ENCODE measurements at regions not wholly inside any gene's neighbourhood (a gene's known extent, or its start where the extent isn't known, plus 50 kb on each side); places are given as distances from the start of the nearest gene placed in this dataset.

GRCh38 chrX:142149919-142150318, 55.2 kb downstream of the MAGEC2 start:
- no peak for DNase-seq (ENCODE audit: low spot score)

GRCh38 chrX:142134533-142134932, 70.6 kb downstream of the MAGEC2 start:
- no peak for DNase-seq (ENCODE audit: low spot score)

DNA sequence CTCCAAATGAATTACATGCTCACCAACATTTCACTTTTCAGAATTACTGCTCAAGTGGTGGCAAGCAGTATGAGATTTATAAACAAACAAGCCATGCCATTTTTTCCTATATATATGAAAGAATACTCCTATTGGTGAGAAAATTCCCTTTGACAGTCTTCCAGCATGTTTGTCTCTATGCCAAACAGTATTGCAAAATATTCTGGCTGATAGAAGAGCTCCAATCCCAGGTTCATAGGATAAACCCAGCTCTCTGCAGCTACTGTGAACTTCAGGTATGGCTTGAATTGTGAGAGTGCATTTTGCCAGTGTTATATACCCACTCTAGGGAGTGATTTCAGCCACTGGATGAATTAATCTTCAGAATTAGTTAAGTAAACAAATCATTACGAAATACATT, 108.8 kb downstream of the MAGEC2 start:
- DNase-seq (ENCODE audit: low spot score): peak; percentile 7

GRCh38 chrX:142095651-142096245, 109.3 kb downstream of the MAGEC2 start:
- DNase-seq (ENCODE audit: low spot score): peak; percentile 42

DNA sequence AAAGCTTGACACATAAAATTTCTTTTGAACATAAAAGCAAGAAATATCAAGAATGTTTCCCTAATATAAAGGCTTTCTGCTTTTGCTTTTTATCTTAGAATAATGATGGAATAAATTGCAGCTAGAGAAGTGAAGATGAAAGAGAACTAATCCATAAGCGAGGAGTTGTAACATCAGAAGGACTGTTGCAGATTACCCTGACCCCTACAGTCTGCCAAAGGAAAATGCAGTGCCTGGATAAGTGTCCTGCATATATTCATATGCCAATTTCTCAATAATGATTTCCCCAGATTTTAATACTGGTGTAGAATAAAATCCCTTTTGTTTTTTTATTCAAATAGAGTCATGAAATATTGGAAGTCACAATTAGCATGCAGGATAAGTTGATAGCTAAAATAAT, 115.9 kb downstream of the MAGEC2 start:
- peak; percentile 10 for DNase-seq (ENCODE audit: low spot score)

DNA sequence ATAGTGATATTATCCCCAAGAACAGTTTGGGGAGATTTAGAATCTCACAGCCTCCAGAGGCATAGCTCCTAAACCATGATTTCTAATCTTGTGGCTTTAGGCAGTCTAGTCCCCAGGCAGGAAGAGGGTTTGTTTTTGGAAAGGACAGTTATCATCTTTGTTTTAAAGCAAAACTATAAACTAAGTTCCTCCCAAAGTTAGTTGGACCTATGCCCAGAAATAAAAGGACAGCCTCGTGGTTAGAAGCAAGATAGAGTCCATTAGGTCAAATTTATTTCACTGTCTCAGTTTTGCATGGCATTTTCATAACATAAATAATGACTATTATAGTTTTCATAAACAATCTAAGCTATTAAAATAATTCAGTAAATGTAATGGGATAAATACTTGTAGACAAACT, 120.5 kb downstream of the MAGEC2 start:
- peak; percentile 14 for DNase-seq (ENCODE audit: low spot score)

DNA sequence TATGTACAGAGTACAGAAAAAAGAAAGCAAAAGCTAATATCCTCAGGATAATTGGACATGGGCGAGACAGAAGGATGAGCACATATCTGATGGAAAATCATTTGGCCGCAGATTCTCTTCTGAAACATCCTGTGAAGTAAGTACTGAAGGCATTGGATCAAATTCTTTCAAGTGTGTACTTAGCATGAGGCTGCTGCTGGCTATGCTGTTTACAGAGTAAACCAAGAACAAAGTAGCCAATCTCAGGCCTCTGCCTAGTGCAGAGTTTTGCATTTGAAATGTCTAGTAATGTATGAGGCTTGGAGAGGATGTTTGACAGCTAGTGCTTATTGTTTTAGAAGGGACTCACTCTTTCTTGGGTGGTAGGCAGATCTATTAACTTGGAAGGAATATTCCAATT, 128.5 kb downstream of the MAGEC2 start:
- no peak for DNase-seq (ENCODE audit: low spot score)

GRCh38 chrX:142068365-142068764, 136.7 kb downstream of the MAGEC2 start:
- peak; percentile 30 for DNase-seq (ENCODE audit: low spot score)

DNA sequence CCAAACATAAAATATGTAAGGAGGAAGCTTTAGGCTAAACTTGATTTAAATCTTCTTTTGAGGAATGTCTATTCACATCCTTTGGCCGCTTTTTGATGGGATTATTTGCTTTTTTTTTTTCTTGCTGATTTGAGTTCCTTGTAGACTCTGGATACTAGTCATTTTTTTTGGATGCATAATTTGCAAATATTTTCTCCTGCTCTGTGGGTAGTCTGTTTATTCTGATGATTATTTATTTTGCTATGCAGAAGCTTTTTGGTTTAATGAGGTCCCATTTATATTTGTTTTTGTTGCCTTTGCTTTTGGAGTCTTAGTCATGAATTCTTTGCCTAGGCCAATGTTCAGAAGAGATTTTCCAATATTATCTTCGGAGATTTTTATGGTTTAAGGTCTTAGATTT, 144.9 kb downstream of the MAGEC2 start:
- no peak for DNase-seq (ENCODE audit: low spot score)

DNA sequence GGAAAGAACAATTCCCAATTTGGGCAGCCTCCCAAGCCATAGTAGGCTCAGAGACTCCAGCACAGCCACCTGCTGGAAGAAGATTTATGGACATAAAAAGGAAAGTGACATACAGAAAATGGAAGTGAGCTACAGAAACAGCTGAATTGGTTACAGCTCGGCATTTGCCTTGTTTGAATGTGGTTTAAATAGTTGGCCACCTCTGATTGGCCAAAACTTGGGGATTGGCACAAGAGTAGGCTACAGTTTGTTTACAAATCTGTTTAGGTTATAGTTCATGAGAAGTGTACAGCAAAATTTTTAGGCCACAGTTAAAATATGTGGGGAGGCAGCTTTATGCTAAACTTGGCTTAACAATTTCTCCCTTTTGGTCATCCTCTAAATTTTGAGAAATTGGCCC, 150.4 kb downstream of the MAGEC1 start:
- no peak for DNase-seq (ENCODE audit: low spot score)

- no peak for DNase-seq (ENCODE audit: low spot score)
These were observed 148.5 kb downstream of the MAGEC1 start for GRCh38 chrX:142052238-142052637.

- DNase-seq (ENCODE audit: low spot score): no peak
These were observed 139.5 kb downstream of the MAGEC1 start for GRCh38 chrX:142043196-142043595.

- no peak for DNase-seq (ENCODE audit: low spot score)
These were observed 137.2 kb downstream of the MAGEC1 start for GRCh38 chrX:142040906-142041305.

DNA sequence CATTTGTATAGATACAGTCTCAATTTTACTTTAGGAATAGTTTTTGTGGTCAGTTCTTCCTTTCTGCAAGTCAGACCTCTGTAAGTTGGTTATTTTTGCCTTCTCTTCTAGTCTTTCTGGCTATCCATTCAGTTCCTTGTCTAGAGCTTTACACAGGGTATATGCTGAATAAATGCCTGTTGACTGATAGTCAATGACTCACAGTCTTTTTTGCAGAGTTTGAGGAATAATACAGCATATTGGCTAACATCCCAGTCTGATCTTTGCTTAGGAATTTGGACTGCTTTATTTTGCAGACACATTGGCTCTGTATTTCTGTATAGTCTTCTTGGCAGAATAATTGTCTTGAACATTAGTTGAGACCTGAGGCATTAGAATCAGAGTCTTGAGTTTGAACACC, 132.4 kb downstream of the MAGEC1 start:
- peak; percentile 85 for DNase-seq (ENCODE audit: low spot score)

DNA sequence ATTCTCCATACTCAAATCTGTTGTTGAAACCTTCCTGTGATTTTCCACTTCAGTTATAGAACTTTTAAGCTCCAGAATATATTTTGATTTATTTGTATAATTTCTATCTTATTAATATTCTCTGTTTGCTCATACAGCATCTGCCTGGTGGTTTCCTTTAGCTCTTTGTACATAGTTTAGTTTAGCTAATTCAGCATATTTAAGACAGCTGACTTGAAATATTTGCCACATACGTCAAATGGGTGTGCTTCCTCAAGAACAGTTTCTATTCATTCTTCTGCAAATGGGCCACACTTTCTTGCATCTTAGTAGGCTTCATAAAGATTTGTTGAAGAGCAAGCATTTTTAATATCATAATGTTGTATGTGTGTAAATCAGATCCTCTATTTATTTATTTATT, 101.8 kb downstream of the MAGEC1 start:
- no peak for DNase-seq (ENCODE audit: low spot score)

- no peak for DNase-seq (ENCODE audit: low spot score)
These were observed 98.8 kb downstream of the MAGEC1 start for GRCh38 chrX:142002471-142002870.

DNA sequence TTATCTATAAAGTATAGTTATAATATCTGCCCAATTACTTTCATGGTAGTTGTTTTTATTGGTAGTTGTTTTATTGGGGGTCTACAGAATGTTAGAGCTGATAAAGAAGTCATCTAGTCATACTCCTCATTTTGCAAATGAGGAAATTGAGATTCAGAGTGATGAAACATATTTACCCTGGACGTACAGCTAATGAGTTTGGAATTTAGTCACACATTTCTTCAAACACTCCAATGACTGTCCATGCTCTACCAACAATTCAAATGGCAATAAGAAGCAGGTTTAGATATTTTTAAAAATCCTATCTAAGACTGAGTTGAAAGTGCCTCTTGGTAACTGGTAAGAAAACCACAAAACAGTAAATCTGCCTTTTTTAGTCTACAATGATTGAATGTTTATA, 98.2 kb downstream of the MAGEC1 start:
- no peak for DNase-seq (ENCODE audit: low spot score)

DNA sequence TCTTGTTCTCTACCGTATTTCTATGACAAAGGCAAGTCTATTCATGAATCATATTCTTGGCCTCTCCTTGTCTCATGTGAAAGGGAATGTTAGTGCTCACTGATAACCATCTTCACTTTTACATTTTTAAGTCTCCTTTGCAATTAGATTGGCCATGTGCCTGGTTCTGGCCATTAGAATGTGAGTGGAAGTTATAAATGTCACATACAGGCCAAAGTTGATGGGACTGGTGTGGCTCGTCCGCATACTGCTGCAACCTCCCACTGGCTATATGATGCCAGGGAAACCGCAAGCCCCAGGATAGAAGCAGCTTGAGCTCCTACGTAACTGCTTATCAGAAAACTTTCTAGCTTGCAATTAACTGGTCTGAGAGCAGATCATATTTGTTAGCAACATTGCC, 86.1 kb downstream of the MAGEC1 start:
- DNase-seq (ENCODE audit: low spot score): peak; percentile 2

- no peak for DNase-seq (ENCODE audit: low spot score)
These were observed 85.4 kb downstream of the MAGEC1 start for GRCh38 chrX:141989134-141989533.

- no peak for DNase-seq (ENCODE audit: low spot score)
These were observed 78.6 kb downstream of the MAGEC1 start for GRCh38 chrX:141982296-141982695.

- no peak for DNase-seq (ENCODE audit: low spot score)
These were observed 72.1 kb downstream of the MAGEC1 start for GRCh38 chrX:141975839-141976238.

GRCh38 chrX:141969706-141970105, 66.0 kb downstream of the MAGEC1 start:
- DNase-seq (ENCODE audit: low spot score): no peak

DNA sequence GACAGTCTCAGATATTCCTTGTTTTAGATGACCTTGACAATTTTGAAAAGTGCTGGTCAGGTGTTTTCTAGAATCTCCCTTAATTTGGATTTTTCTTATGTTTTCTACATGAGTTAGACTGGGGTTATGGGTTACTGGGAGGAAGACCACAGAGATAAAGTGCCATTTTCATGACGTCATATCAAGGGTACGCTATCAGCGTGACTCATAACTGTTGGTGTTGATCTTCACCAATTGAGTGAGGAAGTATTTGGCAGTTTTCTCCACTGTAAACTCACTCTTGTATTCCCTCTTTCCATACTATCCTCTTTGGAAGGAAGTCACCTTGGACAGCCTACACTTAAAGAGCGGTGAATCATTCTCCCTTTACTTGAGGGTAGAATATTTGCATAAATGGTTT, 56.9 kb downstream of the MAGEC1 start:
- DNase-seq (ENCODE audit: low spot score): no peak

Data from umbilical cord (tissue), 1 donor.